ENCODE measurements at regions not wholly inside any gene's neighbourhood (a gene's known extent, or its start where the extent isn't known, plus 50 kb on each side); places are given as distances from the start of the nearest gene placed in this dataset.

GRCh38 chr9:79946712-79947111, 374.9 kb downstream of the TLE4 start:
- DNase-seq (ENCODE audit: low spot score) = no peak

GRCh38 chr9:79945495-79945894, 373.7 kb downstream of the TLE4 start:
- DNase-seq (ENCODE audit: low spot score) = no peak

GRCh38 chr9:79945016-79945415, 373.3 kb downstream of the TLE4 start:
- DNase-seq (ENCODE audit: low spot score) = no peak

GRCh38 chr9:79940919-79941318, 369.2 kb downstream of the TLE4 start:
- DNase-seq (ENCODE audit: low spot score) = no peak

GRCh38 chr9:79939819-79940218, 368.1 kb downstream of the TLE4 start:
- no peak for DNase-seq (ENCODE audit: low spot score)

GRCh38 chr9:79936336-79936735, 364.6 kb downstream of the TLE4 start:
- no peak for DNase-seq (ENCODE audit: low spot score)

GRCh38 chr9:79929285-79929684, 357.5 kb downstream of the TLE4 start:
- DNase-seq (ENCODE audit: low spot score) = no peak

GRCh38 chr9:79928661-79929223, 357.0 kb downstream of the TLE4 start:
- DNase-seq (ENCODE audit: low spot score) = no peak

- peak; percentile 5 for DNase-seq (ENCODE audit: low spot score)
These were observed 353.6 kb downstream of the TLE4 start for GRCh38 chr9:79925326-79925725.

GRCh38 chr9:79924836-79925235, 353.1 kb downstream of the TLE4 start:
- no peak for DNase-seq (ENCODE audit: low spot score)

GRCh38 chr9:79917421-79917820, 345.7 kb downstream of the TLE4 start:
- no peak for DNase-seq (ENCODE audit: low spot score)

- DNase-seq (ENCODE audit: low spot score) = no peak
These were observed 342.1 kb downstream of the TLE4 start for GRCh38 chr9:79913867-79914266.

- DNase-seq (ENCODE audit: low spot score) = no peak
These were observed 340.7 kb downstream of the TLE4 start for GRCh38 chr9:79912318-79913070.

GRCh38 chr9:79911724-79912123, 340.0 kb downstream of the TLE4 start:
- DNase-seq (ENCODE audit: low spot score) = no peak

- DNase-seq (ENCODE audit: low spot score) = no peak
These were observed 331.2 kb downstream of the TLE4 start for GRCh38 chr9:79902825-79903600.

- DNase-seq (ENCODE audit: low spot score) = no peak
These were observed 329.0 kb downstream of the TLE4 start for GRCh38 chr9:79900754-79901153.

GRCh38 chr9:79896390-79896980, 324.7 kb downstream of the TLE4 start:
- DNase-seq (ENCODE audit: low spot score) = no peak

GRCh38 chr9:79895232-79895631, 323.5 kb downstream of the TLE4 start:
- no peak for DNase-seq (ENCODE audit: low spot score)

- no peak for DNase-seq (ENCODE audit: low spot score)
These were observed 317.6 kb downstream of the TLE4 start for GRCh38 chr9:79889369-79889768.

- DNase-seq (ENCODE audit: low spot score) = no peak
These were observed 313.5 kb downstream of the TLE4 start for GRCh38 chr9:79885093-79885857.

- DNase-seq (ENCODE audit: low spot score) = no peak
These were observed 312.8 kb downstream of the TLE4 start for GRCh38 chr9:79884546-79884945.

- no peak for DNase-seq (ENCODE audit: low spot score)
These were observed 311.4 kb downstream of the TLE4 start for GRCh38 chr9:79883073-79883645.
